GM12891 (cell line): ENCODE measurements at regions not wholly inside any gene's neighbourhood (a gene's known extent, or its start where the extent isn't known, plus 50 kb on each side); places are given as distances from the start of the nearest gene placed in this dataset.
A peak's percentile ranks its signal among the peaks of the same experiment; 100 is the strongest.

Experiments used
- DNase-seq: peaks from one replicate; pipeline ENCODE4 v3.0.0; 2011; ENCODE audit warnings: low spot score; ENCODE audit not compliant: insufficient read length
- FAIRE-seq: peaks from 2 replicates; lab custom pipeline; 2011; peaks lifted over from hg19 to GRCh38; lab: Jason Lieb, UNC
- PAX5 ChIP-seq: IDR thresholded peaks from 2 replicates; pipeline ENCODE4 v1.6.1; 2011; ENCODE audit warnings: low read length, moderate library complexity, mild to moderate bottlenecking; ENCODE audit not compliant: insufficient read depth, severe bottlenecking
- POLR2A ChIP-seq: IDR thresholded peaks from 2 replicates; pipeline ENCODE4 v1.6.1; 2011; ENCODE audit warnings: low read depth, low read length, control low read depth
- POLR2AphosphoS5 ChIP-seq: IDR thresholded peaks from 2 replicates; pipeline ENCODE4 v1.6.1; 2011; ENCODE audit warnings: low read depth, low read length, control low read depth
- POU2F2 ChIP-seq: IDR thresholded peaks from 2 replicates; pipeline ENCODE4 v1.6.1; 2011; ENCODE audit warnings: low read depth, mild to moderate bottlenecking, control low read depth, low read length, moderate library complexity
- SPI1 ChIP-seq: IDR thresholded peaks from 2 replicates; pipeline ENCODE4 v1.6.1; 2011; ENCODE audit warnings: low read depth, low read length, control low read depth
- TAF1 ChIP-seq: IDR thresholded peaks from 2 replicates; pipeline ENCODE4 v1.6.1; 2011; ENCODE audit warnings: low read depth, low read length, control low read depth

DNA sequence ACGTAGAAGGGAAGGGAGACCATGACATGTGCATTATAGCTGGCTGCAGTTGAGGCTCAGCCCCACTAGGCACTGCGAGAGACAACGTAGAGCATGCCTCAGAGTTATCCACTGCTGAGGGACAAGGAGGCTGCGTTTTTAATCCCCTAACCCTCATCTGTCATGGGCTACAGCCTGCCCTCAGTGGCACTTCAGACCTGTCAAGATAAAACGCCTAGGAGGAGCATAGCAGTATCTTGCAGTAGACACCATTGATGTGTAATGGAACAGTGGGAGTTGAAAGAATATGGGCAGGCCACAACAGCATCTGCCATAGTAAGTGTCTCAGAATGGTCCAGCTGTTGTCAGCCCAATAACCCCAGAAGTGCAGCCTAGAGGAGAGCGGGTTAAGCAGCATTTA, 307.0 kb upstream of the PTBP2 start:
- no peak for DNase-seq
- FAIRE-seq: no peak
- TF ChIP-seq POU2F2: no peak
- no peak for TF ChIP-seq TAF1
- TF ChIP-seq POLR2AphosphoS5: no peak
- TF ChIP-seq PAX5: no peak
- no peak for TF ChIP-seq POLR2A
- no peak for TF ChIP-seq SPI1

GRCh38 chr1:96416111-96416595, 305.4 kb upstream of the PTBP2 start:
- no peak for FAIRE-seq
- TF ChIP-seq PAX5: no peak
- no peak for TF ChIP-seq POLR2A
- no peak for TF ChIP-seq POLR2AphosphoS5
- DNase-seq: no peak

DNA sequence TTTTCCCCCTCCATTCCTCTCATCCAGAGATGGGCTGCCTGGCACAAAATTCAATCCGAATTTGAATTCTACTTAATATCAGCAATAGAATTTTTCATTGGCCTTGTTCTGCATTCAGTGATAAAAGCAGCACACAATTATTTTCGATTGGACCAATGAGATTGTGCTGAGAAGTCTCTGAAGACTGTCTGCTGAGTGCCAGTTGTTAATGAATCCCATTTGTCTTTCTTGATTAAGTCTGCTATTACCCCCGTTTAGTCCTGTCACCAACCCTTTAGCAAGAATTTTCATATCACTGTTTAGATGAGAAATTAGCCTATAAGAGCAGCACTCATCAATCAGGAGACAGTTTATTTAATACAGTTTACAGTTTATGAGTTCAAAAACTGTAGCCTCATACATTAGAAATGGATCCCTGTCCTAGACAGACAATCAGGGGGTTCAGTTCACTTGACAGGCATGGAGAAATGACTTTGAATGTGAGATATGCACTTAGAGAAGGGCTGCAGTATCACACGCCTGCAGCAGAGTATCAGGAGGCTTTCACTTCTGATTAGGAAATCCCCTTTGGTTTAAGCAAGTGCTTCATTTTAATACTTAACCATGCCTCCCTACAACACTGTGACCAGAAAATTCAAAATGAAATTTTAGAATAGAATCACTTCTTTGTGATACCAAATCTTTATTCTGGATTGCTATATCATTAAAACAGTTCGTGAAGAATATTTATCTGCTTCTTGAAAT, 304.7 kb upstream of the PTBP2 start:
- TF ChIP-seq TAF1 (no peak), SPI1 (peak; percentile 55)
- peak; percentile 45 for FAIRE-seq
- DNase-seq: no peak

DNA sequence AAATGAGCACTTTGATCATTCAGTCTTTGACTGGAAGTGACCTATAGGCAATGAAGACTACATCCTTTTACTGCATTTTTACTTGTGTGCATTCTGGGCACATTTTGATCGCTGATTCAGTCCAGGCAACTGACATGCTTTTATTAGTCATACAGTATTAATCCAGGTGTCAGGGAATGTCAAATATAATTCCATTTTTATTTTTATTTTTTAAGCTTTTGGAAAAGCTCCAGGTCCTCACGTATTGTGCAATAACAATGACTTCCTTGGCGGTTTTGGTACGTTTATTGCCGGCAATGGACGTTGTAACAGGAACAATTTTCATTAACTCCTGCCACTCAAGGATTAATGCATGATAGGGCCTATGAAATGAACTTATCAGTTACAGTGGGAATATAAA, 302.6 kb upstream of the PTBP2 start:
- FAIRE-seq: no peak
- DNase-seq: no peak
- no peak for TF ChIP-seq POLR2A
- no peak for TF ChIP-seq PAX5
- no peak for TF ChIP-seq SPI1
- TF ChIP-seq POU2F2: no peak
- no peak for TF ChIP-seq TAF1
- no peak for TF ChIP-seq POLR2AphosphoS5

DNA sequence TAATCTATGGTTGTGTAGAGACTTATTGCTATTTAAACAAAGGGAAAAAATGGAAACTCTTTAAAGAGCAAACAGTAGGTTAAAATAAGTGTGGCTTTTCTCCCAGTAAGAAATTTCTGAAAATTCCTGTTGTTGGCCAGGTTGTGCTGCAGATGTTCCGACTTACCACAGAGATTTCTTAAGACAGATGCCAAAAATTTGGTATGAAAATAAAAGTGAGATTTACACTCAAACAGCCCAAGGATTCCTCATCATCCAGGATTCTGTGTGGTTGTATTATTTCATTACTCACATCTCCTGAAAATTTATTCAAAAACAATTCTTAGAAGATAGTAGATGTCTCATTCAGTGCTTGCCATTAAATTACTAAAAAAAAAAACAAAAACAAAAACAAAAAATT, 296.7 kb upstream of the PTBP2 start:
- no peak for FAIRE-seq

GRCh38 chr1:96425382-96426129, 296.0 kb upstream of the PTBP2 start:
- DNase-seq (no peak), FAIRE-seq (no peak)
- TF ChIP-seq PAX5 (no peak), SPI1 (no peak), POLR2A (no peak), TAF1 (no peak), POLR2AphosphoS5 (no peak), POU2F2 (no peak)

More for the DNA sequence above, 296.7 kb upstream of the PTBP2 start:
- TF ChIP-seq POLR2A (no peak), TAF1 (no peak), SPI1 (no peak), PAX5 (no peak), POU2F2 (no peak)
- no peak for DNase-seq

DNA sequence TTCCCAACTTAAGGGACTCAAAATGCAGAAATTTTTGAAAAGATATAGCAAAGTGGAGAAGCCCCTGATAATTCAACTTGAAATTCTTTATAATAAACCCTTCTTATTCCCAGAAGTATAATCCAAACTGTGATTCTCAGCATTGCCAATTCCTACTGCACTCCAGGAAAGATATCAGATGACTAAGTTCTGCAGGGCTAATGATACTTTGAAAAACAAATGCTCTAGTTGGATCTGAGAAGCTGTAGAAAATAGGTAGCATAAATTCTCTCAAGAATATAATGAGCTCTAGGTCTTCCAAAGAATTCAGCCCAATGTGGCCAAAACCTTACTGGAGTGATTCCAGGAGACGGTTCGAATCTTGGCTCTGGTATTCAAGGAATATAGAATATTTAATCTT, 294.0 kb upstream of the PTBP2 start:
- DNase-seq (no peak), FAIRE-seq (no peak)
- TF ChIP-seq SPI1: no peak
- TF ChIP-seq TAF1: no peak
- no peak for TF ChIP-seq POU2F2
- no peak for TF ChIP-seq POLR2A
- no peak for TF ChIP-seq PAX5
- no peak for TF ChIP-seq POLR2AphosphoS5

- no peak for TF ChIP-seq TAF1
- no peak for TF ChIP-seq PAX5
- TF ChIP-seq POU2F2: no peak
- TF ChIP-seq POLR2A: no peak
- no peak for TF ChIP-seq POLR2AphosphoS5
- TF ChIP-seq SPI1: no peak
- DNase-seq: no peak
- FAIRE-seq: no peak
These were observed 276.3 kb upstream of the PTBP2 start for GRCh38 chr1:96445302-96445701.

DNA sequence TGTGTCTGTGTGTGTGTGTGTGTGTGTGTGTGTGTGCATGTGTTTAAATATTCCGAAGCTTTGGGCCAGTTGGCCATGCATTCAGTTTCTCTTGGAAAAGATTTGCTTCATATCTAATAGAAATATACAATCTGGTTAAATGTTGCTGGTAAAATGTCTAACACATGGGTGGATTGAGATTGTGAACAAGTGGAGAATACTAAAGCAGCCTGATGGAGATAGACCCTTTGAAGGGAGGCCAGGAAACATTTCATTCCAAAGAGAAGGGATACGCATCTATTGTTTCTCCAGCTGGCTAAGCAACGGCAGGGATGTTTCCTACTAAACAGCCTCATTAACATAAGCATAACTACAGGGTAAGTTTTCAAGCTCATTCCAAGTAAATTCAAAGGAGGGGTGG, 257.5 kb upstream of the PTBP2 start:
- FAIRE-seq: no peak
- TF ChIP-seq TAF1: no peak
- no peak for TF ChIP-seq POLR2AphosphoS5
- TF ChIP-seq PAX5: no peak
- TF ChIP-seq POU2F2: no peak
- no peak for TF ChIP-seq SPI1
- no peak for TF ChIP-seq POLR2A
- DNase-seq: no peak

DNA sequence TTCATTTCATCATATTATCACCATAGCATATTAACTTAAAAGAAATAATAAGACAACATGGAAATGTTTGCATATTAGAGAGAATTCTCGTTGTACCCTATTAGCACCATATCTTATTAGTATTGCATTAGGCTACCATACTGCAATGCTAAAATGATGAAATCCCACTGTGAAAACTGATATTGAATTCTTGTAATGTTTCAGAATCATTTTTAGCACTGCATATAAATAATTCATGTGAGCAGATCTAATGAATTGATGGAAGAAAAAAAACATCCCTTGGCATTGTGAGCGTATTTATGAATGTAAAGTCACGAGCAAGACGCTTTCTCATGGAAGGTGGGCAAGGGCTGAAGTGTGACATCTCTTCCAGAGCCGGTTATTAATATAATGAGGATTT, 257.1 kb upstream of the PTBP2 start:
- FAIRE-seq: no peak
- TF ChIP-seq POLR2AphosphoS5: no peak
- no peak for TF ChIP-seq POLR2A
- no peak for TF ChIP-seq PAX5
- TF ChIP-seq POU2F2: no peak
- no peak for TF ChIP-seq SPI1
- TF ChIP-seq TAF1: no peak
- DNase-seq: no peak
